GM18907 (cell line): ENCODE measurements at regions not wholly inside any gene's neighbourhood (a gene's known extent, or its start where the extent isn't known, plus 50 kb on each side); places are given as distances from the start of the nearest gene placed in this dataset.

Experiments used
- ATAC-seq: cut with Tn5 transposase; IDR thresholded peaks from one replicate; pipeline ENCODE4 v1.9.1; 2021; ENCODE audit warnings: mild to moderate bottlenecking, moderate library complexity; ENCODE audit not compliant: unreplicated experiment

DNA sequence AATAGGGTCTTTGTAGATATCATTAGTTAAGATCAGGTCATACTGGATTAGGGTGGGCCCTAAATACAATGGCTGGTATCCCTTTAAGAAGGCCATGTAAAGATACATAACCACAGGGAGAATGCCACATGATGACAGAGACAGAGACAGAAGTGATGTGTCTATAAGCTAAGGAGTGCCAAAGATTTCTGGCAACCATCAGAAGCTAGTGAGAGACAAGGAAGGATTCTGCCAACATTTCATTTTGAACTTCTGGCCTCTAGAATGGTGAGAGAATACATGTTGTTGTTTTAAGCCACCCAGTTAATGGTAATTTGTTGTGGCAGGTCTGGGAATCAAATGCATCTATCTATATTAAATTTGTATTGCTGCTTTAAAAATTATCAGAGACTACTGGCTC, 185.5 kb upstream of the CYRIA start:
- ATAC-seq = no peak

DNA sequence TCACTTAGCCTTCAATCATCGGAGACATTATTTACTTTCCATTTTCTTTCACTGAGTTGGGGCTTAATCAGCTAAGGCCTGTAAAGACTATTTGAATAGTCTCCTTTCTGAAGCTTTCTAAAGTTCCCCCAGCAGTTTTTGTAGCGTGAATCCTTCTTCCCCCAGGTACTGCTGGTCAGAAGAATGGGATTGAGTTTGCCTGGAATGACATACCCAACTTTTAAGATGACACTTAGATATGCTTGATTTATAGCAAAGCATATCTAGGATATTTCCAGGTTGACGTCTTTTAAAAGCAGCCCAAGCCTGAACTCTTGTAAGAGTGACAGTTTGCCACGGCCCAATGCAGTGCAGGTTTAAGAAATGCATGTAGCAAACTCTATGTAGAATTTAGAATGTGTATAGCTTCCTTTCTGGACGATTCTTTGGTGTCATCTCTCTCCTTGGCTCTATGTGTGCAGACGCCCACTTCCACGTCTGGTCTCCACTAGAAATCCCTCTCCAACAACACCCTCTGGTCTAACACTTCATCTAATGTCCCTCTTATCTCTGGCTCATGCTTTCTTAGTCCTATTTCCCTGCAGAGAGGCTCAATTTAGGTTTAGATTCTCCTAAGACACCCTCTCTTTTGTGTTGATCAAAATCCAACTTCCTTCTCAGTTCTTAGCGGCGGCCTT, 175.0 kb upstream of the CYRIA start:
- no peak for ATAC-seq

DNA sequence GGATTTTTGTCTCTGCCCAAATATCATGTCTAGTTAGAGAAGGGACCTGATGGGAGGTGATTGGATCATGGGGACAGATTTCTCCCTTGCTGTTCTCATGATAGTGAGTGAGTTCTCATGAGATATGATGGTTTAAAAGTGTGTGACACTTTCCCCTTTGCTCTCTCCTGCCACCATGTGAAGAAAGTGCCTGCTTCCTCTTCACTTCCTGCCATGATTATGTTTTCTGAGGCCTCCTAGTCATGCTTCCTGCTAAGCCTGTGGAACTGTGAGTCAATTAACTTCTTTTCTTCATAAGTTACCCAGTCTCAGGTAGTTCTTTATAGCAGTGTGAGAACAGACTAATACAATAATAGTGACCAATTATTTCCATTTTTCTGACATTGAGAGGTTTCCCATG, 167.3 kb upstream of the CYRIA start:
- ATAC-seq = no peak

DNA sequence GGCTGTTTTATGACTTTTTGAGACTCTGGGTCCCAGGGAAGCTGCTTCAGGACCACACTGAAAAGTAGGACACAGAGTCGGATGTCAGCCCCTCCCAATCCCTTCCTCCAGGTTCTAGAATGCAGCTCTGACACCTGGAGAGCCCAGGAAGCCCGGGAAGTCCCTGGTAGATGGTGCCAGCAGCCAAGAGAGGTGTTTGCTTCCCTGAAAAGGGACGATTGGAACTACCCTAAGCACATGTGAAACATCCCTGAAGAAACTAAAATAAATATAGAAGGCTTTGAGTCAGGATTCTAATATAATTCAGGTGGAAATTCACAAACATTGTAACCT, 163.2 kb upstream of the CYRIA start:
- ATAC-seq = no peak

DNA sequence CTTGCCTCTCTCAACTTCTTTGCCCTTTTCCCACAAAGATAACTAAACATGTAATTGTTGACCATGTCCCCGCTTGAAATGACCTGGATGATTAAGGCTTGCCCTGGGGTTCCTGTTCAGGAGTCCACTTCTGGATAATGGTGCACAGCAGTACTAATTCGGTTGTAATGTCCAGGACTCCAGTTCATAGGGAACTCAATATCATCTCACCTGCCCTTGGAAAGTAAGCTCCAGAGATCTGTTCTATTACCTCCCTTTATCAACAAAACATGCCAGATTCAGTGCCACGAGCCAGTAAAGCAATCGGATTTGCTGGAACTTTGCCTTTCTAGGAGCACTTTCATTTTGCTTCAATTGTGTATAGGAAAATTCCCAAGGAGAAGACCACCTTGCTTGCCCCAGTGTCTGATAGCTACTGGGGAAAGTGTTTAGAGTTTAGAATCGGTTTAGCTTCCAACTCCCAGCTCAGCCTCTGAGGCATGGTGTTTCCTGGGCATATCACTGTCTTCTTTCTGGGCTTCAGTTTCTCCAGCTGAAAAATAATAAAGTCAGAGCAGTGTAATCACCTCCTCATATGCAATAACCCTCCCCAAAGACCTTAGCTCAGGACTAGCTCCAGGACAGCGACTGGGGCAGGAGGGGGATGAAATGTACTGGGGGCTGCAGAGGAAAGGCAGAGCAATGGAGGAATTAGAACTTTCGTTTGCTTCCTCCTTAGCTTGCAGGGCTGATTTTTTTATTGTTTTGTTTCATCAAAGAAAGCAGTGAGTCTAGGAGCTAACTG, 162.6 kb upstream of the CYRIA start:
- no peak for ATAC-seq

DNA sequence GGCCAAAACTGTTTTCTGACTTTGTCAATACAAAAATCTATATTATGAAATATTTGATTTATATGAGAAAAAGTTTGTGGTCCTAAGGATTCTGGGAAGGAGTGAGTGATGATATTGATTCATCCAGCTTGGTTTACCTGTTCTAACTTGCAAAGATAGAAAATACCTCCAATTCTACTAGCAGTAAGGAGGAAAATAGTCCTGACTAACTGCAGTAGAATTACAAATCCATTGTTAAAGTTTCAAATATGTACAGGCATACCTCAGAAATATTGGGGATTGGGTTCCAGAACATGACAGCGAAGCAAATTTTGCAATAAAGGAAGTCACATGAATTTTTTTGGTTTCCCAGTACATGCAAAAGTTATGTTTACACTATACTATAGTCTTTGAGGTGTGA, 158.8 kb upstream of the CYRIA start:
- no peak for ATAC-seq

DNA sequence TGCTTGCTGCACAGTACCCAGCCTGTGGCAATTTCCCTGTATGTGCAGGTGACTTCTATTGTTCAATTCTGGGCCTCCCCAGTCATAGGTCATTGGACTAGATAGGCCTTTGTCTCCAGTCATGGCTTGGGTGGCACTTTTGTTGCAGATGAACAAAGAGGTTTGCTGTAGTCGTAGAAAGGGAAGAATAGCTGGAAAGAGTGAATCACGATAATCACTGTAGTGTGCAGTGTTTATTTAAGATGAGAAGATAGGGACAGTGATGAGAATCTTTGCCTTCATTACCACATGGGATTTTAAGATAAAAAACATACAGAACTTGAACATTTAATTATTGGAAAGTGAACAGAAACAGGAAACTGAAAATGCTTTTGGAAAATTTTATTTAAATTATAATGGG, 156.1 kb upstream of the CYRIA start:
- no peak for ATAC-seq

DNA sequence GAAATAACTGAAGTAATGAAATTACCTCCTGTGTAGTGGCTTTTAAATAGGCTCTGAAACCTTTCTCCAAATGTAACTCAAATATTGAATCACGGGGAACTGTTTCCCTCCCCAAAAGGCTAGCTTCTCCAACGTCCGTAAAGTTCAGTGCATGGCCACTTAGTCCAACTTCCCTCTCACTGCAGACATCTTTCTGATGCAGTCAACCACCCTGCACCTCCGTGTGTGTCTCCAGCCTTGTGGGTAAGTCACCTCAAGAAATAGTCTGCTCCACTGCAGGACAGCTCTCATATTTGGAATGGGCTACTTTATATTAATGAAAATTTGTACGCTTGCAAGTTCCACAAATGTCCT, 152.5 kb upstream of the CYRIA start:
- no peak for ATAC-seq

DNA sequence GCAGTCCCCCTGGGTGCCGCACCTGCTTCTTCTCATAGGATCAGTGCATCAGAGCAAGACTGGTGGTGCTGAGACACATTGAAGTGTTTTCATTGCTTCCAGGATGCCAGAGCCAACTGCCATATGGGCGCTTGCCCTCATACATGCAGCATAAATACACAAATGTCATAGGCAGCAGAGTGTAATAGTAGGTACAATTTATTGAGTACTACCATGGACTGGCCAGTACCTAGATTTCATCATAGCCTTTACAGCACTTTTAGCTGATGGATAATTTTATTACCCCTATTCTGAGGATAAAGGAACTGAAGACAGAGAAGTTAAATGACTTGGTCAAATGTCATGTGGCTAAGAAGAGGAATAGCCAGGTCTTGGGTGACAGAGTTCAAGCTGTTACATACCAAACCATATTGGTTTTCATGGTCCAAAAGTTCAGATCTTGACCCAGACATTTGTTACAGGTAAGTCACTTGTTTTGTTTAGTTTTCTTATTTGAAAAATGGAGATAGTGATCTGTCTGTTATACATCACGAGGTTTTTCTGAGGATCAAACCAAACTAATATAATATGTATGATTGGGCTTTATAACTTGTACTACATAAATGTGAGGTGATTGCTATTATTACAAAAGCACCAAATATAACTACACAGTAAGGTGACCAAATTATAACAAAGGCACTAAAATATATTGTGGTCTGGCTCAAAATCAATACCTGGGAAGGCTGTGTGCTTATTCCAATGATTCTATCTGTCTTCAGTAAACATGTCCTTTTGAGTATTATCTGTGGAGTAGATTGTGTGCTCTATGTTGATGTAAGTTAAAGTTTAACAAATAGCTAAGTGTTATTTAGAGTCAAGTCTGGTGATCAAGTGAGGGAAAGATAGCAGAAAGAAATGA, 151.9 kb upstream of the CYRIA start:
- no peak for ATAC-seq

DNA sequence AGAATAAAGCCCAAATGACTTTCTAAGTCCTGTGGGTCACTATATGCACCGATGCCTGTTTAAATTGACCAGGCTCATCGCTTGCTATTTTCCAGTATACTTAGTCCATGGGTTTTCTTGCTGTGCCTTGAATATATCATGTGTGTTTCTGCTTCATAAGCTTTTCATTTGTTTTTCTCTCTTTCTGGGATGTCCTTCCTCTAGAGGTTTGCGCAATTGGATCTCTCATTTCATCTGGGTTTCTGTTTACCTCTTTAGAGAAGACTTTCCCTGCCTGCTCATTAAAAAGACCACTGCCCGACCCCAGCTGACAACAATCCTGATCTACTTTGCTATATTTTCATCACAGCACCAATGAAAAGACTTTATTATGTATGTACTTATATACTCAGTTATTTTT, 150.9 kb upstream of the CYRIA start:
- no peak for ATAC-seq

DNA sequence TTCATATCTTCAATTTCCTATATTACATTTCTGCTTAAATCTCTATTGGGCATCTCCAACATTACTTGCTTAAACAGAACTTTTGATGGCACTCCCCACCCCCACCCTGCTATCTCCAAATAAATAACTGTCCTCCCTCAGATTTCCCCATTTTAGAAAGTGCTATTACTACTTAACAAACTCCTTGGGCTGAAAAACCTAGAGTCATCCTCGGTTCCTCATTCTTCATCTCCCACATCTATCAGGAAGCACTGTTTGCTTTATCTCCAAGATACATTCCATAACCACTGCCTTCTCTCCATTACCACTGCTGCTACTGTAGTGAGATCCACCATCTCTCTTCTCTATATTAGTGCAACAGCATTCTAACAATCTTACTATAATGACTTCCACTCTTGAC, 150.4 kb upstream of the CYRIA start:
- no peak for ATAC-seq

DNA sequence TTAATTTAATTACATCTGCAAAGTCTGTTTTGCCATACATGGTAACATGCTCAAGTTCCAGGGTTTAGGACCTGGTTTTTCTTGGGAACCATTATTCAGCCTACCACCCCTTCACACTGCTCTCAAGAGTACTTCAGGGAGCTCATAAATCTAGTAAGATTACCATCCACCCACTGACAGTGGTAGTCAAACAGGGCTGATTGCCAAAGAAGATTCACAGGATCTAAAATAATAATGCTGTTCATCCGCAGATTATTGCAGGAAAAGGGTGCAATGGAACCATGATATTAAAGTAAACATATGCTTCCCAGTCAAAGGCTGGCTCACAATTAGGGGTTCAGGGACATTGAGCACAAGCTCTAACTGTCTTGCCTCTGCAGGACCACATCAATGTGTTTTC, 148.0 kb upstream of the CYRIA start:
- ATAC-seq = no peak

DNA sequence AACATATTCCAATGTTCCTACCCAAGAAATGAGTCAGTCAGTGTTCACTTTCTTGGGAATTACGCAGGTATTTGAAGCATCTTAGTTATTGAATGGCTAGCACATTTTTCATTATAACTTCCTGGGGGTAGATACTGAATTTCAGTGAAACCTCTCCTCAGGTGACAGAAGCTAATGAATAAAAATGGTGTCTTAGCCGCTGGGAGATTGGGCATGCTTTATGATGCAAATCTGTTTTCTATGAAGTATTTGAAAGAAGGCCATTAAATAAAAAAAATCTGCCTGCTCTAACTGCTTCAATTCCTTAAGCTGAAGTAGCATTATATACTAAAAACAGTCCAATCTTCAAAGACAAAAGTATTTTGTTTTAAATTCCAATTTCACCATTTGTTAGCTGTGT, 132.8 kb upstream of the CYRIA start:
- no peak for ATAC-seq

DNA sequence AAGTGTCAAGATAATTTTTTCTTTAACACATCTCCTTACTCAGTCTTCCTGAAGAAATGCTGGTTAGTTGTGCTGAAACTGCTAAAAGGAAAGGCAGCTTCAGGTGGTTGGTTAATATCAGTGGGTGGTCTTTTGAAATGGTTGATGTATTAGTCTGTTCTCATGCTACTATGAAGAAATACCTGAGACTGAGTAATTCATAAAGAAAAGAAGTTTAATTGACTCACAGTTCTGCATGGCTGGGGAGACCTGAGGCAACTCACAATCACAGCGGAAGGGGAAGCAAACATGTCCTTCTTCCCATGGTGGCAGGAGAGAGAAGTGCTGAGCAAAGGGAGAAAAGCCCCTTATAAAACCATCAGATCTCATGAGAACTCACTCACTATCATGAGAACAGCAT, 125.9 kb upstream of the CYRIA start:
- no peak for ATAC-seq

DNA sequence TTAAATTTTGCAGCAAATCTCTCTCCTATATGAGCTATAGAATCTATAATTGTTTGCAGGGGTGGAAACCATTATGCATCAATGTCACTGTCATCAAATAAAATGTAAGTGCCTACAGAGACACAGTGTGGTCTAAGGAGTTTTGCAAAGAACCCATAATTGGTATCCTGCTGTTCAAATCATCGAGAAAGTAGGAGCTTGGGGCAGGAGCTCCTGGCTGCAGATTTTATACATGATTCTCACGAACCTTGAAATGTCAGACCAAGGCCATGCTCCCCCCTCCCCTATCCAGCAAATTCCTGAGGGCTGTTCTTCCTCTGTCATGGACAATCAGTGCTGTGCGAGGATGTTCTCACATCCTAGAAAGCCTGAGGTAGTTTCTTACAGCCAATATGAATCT, 119.5 kb upstream of the CYRIA start:
- ATAC-seq = no peak

DNA sequence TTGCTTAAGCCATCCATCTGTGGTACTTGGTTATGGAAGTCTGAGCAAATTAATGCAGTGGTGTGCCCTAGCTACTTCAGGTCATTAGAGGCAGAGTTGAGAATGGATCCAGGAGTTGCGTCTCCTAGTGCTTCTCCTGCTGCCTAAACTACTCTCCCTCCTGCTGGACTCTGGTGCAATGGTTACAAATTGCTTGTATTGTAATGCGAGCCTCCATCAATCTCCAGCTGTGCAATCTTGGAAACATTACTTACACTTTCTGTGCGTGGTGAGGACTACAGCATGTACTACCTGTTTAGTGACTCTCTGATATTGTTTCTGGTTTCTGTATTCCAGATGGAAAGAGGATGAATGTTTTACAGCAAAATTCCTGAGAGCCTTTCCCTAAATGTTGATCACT, 119.0 kb upstream of the CYRIA start:
- no peak for ATAC-seq

DNA sequence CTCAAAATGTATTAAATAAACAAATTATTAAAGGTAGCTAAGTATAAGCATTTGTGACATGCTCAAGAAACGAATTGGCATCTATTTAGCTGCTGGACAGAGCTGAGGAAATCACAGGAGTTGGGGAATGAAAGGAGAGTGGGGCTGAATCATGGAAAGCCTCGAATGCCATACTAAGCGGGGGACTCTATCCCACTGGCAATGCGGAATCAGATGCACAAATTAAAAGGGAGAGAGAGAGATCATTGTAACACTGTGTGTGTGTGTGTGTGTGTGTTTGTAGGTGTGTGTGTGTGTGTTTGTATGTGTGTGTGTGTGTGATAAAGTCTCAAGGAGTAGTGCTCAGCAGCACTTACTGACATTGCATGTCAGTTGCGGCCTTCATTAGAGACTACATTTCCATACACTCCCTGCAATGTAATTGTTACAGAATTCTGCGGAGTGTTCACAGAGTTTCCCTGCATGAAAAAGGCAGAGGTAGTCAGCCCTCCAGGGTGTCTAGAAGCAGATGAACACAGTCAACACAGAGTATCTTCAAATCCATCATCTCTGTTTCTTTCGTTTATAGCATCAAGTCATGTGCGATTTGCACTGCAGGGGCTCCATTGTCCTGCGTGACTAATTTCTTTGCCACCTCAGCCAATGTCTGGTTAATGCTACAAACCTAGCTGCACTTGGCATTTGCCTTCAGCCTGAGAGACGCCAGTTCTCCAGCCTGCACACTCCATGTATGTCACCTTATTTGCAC, 111.7 kb upstream of the CYRIA start:
- no peak for ATAC-seq

DNA sequence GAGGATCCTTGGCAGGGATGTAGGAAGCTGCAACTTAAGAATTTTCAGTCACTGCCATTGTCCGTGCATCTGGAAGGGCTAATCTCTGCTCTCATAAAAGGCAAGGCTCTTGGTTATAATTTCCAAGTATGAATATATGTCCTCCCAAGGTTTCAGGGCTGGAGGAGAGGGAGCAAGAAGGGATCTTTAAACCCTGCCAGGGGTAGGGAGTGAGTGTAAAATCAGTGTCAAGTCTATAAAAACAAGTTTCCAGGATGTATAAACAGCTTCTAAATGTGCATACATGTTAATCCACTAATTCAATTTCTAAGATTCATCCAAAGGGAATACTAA, 110.2 kb upstream of the CYRIA start:
- no peak for ATAC-seq

DNA sequence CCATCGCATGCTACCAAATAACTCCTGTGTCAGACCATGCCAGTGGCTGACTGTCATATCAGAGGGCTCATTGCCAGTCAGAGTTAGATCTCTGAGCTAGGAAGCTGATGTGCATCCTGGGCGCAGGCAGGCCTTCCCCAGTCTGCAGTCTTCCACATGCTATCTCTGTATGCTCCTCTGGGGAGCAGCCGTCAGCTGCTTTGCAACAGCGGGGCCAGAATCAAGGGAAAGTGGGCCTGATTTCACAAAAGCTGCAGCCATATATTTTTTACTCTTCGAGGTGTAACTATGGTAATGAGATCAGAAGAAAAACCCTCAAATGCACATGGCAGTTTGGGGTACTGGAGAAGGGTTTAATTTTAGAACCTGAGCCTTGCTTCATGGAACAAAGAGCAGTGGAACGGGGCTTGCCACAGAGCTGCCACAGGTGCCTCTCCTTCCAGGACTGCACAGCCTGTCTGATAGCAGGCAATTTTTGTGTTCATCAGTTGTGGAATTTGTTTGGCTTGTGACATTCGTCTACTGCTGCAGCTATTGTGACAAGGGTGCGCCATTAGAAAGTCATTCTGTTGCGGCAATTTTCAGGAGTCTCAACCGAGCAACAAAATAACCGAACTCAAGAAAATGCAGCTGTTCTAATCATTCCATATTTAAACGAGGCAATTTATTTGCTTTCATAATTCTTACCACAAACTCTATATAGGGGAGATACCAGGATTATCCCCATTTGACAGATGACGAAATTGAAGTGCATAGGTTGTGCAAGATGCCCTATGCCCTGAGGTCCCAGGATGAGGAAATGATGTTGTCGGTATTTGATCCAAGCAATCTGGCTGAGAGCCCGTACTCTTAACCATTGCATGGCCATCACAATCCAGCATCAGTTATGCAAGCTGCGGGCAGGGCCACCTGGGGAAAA, 109.6 kb upstream of the CYRIA start:
- ATAC-seq = no peak

DNA sequence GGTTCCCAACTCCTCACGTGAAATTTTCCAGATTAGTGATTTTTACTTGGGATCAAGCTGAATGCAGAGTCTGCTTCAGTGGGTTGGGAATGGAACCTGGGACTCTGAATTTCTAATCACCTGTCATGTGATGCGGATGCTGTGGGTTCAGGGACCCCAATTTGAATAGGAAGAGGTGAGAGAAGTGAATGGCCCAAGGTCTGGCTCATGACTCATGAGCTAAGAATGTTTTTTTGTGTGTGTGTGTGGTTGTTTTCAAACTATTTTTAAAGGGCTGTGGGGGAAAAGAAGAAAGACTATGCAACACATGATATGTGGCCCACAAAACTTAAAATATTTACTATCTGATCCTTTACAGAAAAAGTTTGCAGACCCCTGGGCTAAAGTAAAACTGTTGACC, 108.5 kb upstream of the CYRIA start:
- no peak for ATAC-seq
